HCT116 (cell line): ENCODE measurements at regions not wholly inside any gene's neighbourhood (a gene's known extent, or its start where the extent isn't known, plus 50 kb on each side); places are given as distances from the start of the nearest gene placed in this dataset.

Experiments
- ATAC-seq: fragments of 200-7000 bp; cut with Tn5 transposase; 2 replicates; pipeline ENCODE4 v1.9.1; 2020; ENCODE audit warnings: mild to moderate bottlenecking, moderate library complexity
- BruUV-seq: library from RNA; stranded (reverse); fragments of 400-500 nt; replicated peaks from 2 replicates; lab custom pipeline; 2021; lab: Mats Ljungman, UMichigan
- CTCF ChIA-PET: fragments of 300-600 bp; sonication (Branson Sonifier 250); formaldehyde crosslinking; loops from one replicate; lab custom pipeline; 2021; ENCODE audit warnings: antibody characterized with exemption; lab: Charles Lee
- POLR2A ChIA-PET: fragments of 300-600, 350-600 bp; sonication (Branson Sonifier 250); formaldehyde crosslinking; loops from one replicate; lab custom pipeline; 2021; ENCODE audit warnings: antibody characterized with exemption; lab: Charles Lee
- RAD21 ChIA-PET, 2 experiments: fragments of 300-600 bp; sonication (Branson Sonifier 250); formaldehyde crosslinking; loops; one replicate each; lab custom pipeline; 2023; ENCODE audit warnings: low total read pairs in 2 of 2; ENCODE audit not compliant: uncharacterized antibody in 2 of 2, unreplicated experiment in 2 of 2, low non-redundant PET in 1 of 2; lab: Charles Lee
- DNase-seq: peaks from one replicate; pipeline ENCODE4 v3.0.0-alpha.2; 2010; ENCODE audit warnings: low read depth, low spot score
- H2AFZ ChIP-seq: fragments of 200-600 bp; shearing (Covaris generic), sonication (generic); 2 replicates; pipeline ENCODE4 v1.6.1; 2017; ENCODE audit warnings: low read depth, mixed run types, mixed read lengths, antibody characterized with exemption, low read length; ENCODE audit not compliant: poor library complexity, severe bottlenecking
- H3K27ac ChIP-seq: 2 replicates; pipeline ENCODE4 v1.5.1; 2012; ENCODE audit warnings: low read depth, low read length
- H3K27me3 ChIP-seq: fragments of 200-600 bp; sonication (generic); 2 replicates; pipeline ENCODE4 v1.6.1; 2016; ENCODE audit warnings: mixed run types, low read length, mixed read lengths; ENCODE audit not compliant: insufficient read depth
- H3K36me3 ChIP-seq, 2 experiments: fragments of 200-500 bp in 1 of 2; fragments of 200-600 bp in 1 of 2; sonication (Bioruptor generic) in 1 of 2; sonication (generic) in 1 of 2; 2 replicates each; pipeline versions ENCODE4 v1.5.1 to v1.6.1; 2014 to 2016; ENCODE audit warnings: low read length in 2 of 2, inconsistent platforms in 1 of 2, mixed read lengths in 1 of 2, mixed run types in 1 of 2; ENCODE audit not compliant: insufficient read depth in 2 of 2, control insufficient read depth in 1 of 2
- H3K4me1 ChIP-seq, 2 experiments: fragments of 200-600 bp in 1 of 2; sonication (generic) in 1 of 2; 2 replicates each; pipeline versions ENCODE4 v1.5.1 to v1.6.1; 2012 to 2017; ENCODE audit warnings: low read length in 2 of 2, inconsistent platforms in 1 of 2, mild to moderate bottlenecking in 1 of 2, mixed read lengths in 1 of 2, mixed run types in 1 of 2, moderate library complexity in 1 of 2; ENCODE audit not compliant: insufficient read depth in 2 of 2, control insufficient read depth in 1 of 2
- H3K4me2 ChIP-seq: fragments of 200-600 bp; sonication (generic); 2 replicates; pipeline ENCODE4 v1.6.1; 2017; ENCODE audit warnings: mixed run types, low read length, mixed read lengths
- H3K4me3 ChIP-seq, 2 experiments: fragments of 200-600 bp in 1 of 2; sonication (generic) in 1 of 2; replicated peaks in 1 of 2; 2 replicates each; pipeline ENCODE4 v1.5.1; 2011 to 2016; ENCODE audit warnings: low read length in 2 of 2, control low read depth in 1 of 2, low read depth in 1 of 2, mild to moderate bottlenecking in 1 of 2, mixed read lengths in 1 of 2, mixed run types in 1 of 2
- H3K79me2 ChIP-seq: fragments of 200-600 bp; sonication (generic); 2 replicates; pipeline ENCODE4 v1.6.1; 2017; ENCODE audit warnings: mild to moderate bottlenecking, mixed run types, low read length, moderate library complexity, mixed read lengths; ENCODE audit not compliant: insufficient read depth
- H3K9ac ChIP-seq: fragments of 200-600 bp; sonication (generic); 2 replicates; pipeline ENCODE4 v1.6.1; 2016; ENCODE audit warnings: low read length, mixed read lengths
- H3K9me2 ChIP-seq: fragments of 200-600 bp; sonication (generic), shearing (Covaris generic); 2 replicates; pipeline ENCODE4 v1.6.1; 2017; ENCODE audit warnings: mixed run types, mild to moderate bottlenecking, moderate library complexity; ENCODE audit not compliant: insufficient read depth
- H3K9me3 ChIP-seq, 2 experiments: fragments of 200-500 bp in 1 of 2; fragments of 200-600 bp in 1 of 2; sonication (Bioruptor generic) in 1 of 2; sonication (generic) in 1 of 2; 2 replicates each; pipeline ENCODE4 v1.6.1; 2014 to 2017; ENCODE audit warnings: low read length in 2 of 2, mixed read lengths in 2 of 2, inconsistent platforms in 1 of 2, low read depth in 1 of 2, mild to moderate bottlenecking in 1 of 2, mixed run types in 1 of 2, moderate library complexity in 1 of 2; ENCODE audit not compliant: control insufficient read depth in 1 of 2, insufficient read depth in 1 of 2
- H4K20me1 ChIP-seq: fragments of 200-600 bp; sonication (generic), shearing (Covaris generic); 2 replicates; pipeline ENCODE4 v1.6.1; 2017; ENCODE audit warnings: mixed run types, mild to moderate bottlenecking, moderate library complexity; ENCODE audit not compliant: insufficient read depth
- CBX3 ChIP-seq: IDR thresholded peaks from 2 replicates; pipeline ENCODE4 v1.6.1; 2012; ENCODE audit warnings: low read depth
- CEBPB ChIP-seq: IDR thresholded peaks from 2 replicates; pipeline ENCODE4 v1.6.1; 2012; ENCODE audit warnings: low read depth
- EGR1 ChIP-seq: IDR thresholded peaks from 2 replicates; pipeline ENCODE4 v1.6.1; 2012; ENCODE audit warnings: low read depth
- ELF1 ChIP-seq: IDR thresholded peaks from 2 replicates; pipeline ENCODE4 v1.6.1; 2012; ENCODE audit warnings: low read depth, borderline replicate concordance
- EZH2 ChIP-seq: fragments of 200-600 bp; sonication (generic); IDR thresholded peaks from 2 replicates; pipeline ENCODE4 v1.6.1; 2017; ENCODE audit warnings: antibody characterized with exemption, mixed run types
- EZH2phosphoT487 ChIP-seq: fragments of 200-600 bp; IDR thresholded peaks from 2 replicates; pipeline ENCODE4 v1.6.1; 2018; ENCODE audit warnings: antibody characterized with exemption, borderline replicate concordance
- FOSL1 ChIP-seq: IDR thresholded peaks from 2 replicates; pipeline ENCODE4 v1.6.1; 2012; ENCODE audit warnings: low read depth
- JUND ChIP-seq: IDR thresholded peaks from 2 replicates; pipeline ENCODE4 v1.6.1; 2012
- POLR2A ChIP-seq: IDR thresholded peaks from 2 replicates; pipeline ENCODE4 v1.7.0; 2011; ENCODE audit warnings: borderline replicate concordance; ENCODE audit not compliant: insufficient read depth, insufficient read length; ENCODE audit errors: extremely low read depth
- RAD21 ChIP-seq: IDR thresholded peaks from 2 replicates; pipeline ENCODE4 v1.6.1; 2012; ENCODE audit warnings: low read depth, mild to moderate bottlenecking
- SIN3A ChIP-seq: IDR thresholded peaks from 2 replicates; pipeline ENCODE4 v1.6.1; 2012; ENCODE audit warnings: low read depth
- SP1 ChIP-seq: IDR thresholded peaks from 2 replicates; pipeline ENCODE4 v1.6.1; 2012; ENCODE audit warnings: low read depth
- SRF ChIP-seq: IDR thresholded peaks from 2 replicates; pipeline ENCODE4 v1.6.1; 2012; ENCODE audit warnings: low read depth
- TCF7L2 ChIP-seq: IDR thresholded peaks from 2 replicates; pipeline ENCODE4 v1.7.0; 2011; ENCODE audit warnings: borderline replicate concordance, inconsistent platforms; ENCODE audit not compliant: insufficient read depth, insufficient read length; ENCODE audit errors: extremely low read depth
- YY1 ChIP-seq: IDR thresholded peaks from 2 replicates; pipeline ENCODE4 v1.6.1; 2011; ENCODE audit warnings: low read length, low read depth, moderate library complexity, mild to moderate bottlenecking; ENCODE audit not compliant: insufficient replicate concordance; ENCODE audit errors: extremely low read depth
- ZFX ChIP-seq: fragments of 450-650 bp; IDR thresholded peaks from 2 replicates; pipeline ENCODE4 v1.6.1; 2017
- intact Hi-C: fragments of 100-400 bp; cut with micrococcal nuclease; formaldehyde crosslinking; loops from 2 replicates; pipeline ENCODE4 v1.10.0; 2022
- TF ChIP-seq, protein P1 (sequence below): IDR thresholded peaks from 2 replicates; pipeline ENCODE4 v1.6.1; 2012; ENCODE audit warnings: low read depth
- TF ChIP-seq, protein P2 (sequence below), 3 experiments: fragments of 200-600 bp in 1 of 3; sonication (generic) in 1 of 3; IDR thresholded peaks in 2 of 3; conservative IDR thresholded peaks in 1 of 3; 2 replicates each; pipeline ENCODE4 v1.5.1; 2012 to 2017; ENCODE audit warnings: low read depth in 2 of 3, low read length in 2 of 3, antibody characterized with exemption in 1 of 3, borderline replicate concordance in 1 of 3, control low read depth in 1 of 3, mild to moderate bottlenecking in 1 of 3, mixed read lengths in 1 of 3, mixed run types in 1 of 3, moderate library complexity in 1 of 3; ENCODE audit not compliant: insufficient read depth in 1 of 3
- TF ChIP-seq, protein P3 (sequence below): IDR thresholded peaks from 2 replicates; pipeline ENCODE4 v1.6.1; 2012
- TF ChIP-seq, protein P4 (sequence below): IDR thresholded peaks from 2 replicates; pipeline ENCODE4 v1.6.1; 2012

DNA sequence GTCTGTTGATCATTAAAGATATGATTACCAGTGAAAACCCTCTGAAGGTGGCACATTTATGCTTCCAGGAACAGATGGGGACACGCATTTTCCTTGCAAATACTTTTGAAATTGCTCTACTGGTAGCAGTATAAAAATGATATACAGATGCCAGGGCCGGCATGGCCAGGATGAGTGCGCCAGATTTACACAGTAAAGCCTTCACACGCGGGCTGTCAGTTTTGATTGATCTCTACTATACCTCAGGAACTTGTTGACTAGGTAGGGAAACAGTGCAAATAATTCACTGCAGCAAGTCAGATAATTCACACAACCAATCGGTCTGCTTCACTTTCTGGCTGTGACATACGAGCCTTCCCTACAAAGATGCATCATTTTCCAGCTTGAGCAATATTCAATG is 123.2 kb upstream of the BARHL2 start:
- RAD21 ChIA-PET: no interaction called here

More for the DNA sequence above, 123.2 kb upstream of the BARHL2 start:
- POLR2A ChIA-PET: no interaction called here
- H2AFZ ChIP-seq: no peak overlapping the region
- BruUV-seq: no TSS peak
- intact Hi-C loops: no loop called here
- CTCF ChIA-PET: no interaction called here
- ATAC-seq (no peak), DNase-seq (no peak)
- no peak for TF ChIP-seq YY1
- no peak for TF ChIP-seq EZH2phosphoT487
- no peak for TF ChIP-seq EZH2
- TF ChIP-seq FOSL1: no peak
- TF ChIP-seq, protein P1, sequence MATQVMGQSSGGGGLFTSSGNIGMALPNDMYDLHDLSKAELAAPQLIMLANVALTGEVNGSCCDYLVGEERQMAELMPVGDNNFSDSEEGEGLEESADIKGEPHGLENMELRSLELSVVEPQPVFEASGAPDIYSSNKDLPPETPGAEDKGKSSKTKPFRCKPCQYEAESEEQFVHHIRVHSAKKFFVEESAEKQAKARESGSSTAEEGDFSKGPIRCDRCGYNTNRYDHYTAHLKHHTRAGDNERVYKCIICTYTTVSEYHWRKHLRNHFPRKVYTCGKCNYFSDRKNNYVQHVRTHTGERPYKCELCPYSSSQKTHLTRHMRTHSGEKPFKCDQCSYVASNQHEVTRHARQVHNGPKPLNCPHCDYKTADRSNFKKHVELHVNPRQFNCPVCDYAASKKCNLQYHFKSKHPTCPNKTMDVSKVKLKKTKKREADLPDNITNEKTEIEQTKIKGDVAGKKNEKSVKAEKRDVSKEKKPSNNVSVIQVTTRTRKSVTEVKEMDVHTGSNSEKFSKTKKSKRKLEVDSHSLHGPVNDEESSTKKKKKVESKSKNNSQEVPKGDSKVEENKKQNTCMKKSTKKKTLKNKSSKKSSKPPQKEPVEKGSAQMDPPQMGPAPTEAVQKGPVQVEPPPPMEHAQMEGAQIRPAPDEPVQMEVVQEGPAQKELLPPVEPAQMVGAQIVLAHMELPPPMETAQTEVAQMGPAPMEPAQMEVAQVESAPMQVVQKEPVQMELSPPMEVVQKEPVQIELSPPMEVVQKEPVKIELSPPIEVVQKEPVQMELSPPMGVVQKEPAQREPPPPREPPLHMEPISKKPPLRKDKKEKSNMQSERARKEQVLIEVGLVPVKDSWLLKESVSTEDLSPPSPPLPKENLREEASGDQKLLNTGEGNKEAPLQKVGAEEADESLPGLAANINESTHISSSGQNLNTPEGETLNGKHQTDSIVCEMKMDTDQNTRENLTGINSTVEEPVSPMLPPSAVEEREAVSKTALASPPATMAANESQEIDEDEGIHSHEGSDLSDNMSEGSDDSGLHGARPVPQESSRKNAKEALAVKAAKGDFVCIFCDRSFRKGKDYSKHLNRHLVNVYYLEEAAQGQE: no peak
- TF ChIP-seq SIN3A: no peak
- TF ChIP-seq CBX3: no peak
- TF ChIP-seq, protein P2, sequence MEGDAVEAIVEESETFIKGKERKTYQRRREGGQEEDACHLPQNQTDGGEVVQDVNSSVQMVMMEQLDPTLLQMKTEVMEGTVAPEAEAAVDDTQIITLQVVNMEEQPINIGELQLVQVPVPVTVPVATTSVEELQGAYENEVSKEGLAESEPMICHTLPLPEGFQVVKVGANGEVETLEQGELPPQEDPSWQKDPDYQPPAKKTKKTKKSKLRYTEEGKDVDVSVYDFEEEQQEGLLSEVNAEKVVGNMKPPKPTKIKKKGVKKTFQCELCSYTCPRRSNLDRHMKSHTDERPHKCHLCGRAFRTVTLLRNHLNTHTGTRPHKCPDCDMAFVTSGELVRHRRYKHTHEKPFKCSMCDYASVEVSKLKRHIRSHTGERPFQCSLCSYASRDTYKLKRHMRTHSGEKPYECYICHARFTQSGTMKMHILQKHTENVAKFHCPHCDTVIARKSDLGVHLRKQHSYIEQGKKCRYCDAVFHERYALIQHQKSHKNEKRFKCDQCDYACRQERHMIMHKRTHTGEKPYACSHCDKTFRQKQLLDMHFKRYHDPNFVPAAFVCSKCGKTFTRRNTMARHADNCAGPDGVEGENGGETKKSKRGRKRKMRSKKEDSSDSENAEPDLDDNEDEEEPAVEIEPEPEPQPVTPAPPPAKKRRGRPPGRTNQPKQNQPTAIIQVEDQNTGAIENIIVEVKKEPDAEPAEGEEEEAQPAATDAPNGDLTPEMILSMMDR (IDR thresholded peaks at IDR 0.05 in 2 of 3, conservative IDR thresholded peaks at IDR 0.05 in 1 of 3; ENCODE audit: borderline replicate concordance in 1 of 3, insufficient read depth in 1 of 3, low read depth in 2 of 3, low read length in 2 of 3): no peak
- no peak for TF ChIP-seq JUND
- no peak for TF ChIP-seq POLR2A
- TF ChIP-seq CEBPB: no peak
- TF ChIP-seq SP1: no peak
- TF ChIP-seq, protein P3, sequence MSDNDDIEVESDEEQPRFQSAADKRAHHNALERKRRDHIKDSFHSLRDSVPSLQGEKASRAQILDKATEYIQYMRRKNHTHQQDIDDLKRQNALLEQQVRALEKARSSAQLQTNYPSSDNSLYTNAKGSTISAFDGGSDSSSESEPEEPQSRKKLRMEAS: no peak
- no peak for TF ChIP-seq ELF1
- TF ChIP-seq ZFX: no peak
- TF ChIP-seq EGR1: no peak
- TF ChIP-seq, protein P4, sequence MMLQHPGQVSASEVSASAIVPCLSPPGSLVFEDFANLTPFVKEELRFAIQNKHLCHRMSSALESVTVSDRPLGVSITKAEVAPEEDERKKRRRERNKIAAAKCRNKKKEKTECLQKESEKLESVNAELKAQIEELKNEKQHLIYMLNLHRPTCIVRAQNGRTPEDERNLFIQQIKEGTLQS: no peak
- no peak for TF ChIP-seq RAD21
- no peak for TF ChIP-seq TCF7L2
- no peak for TF ChIP-seq SRF
- no peak overlapping the region for H3K27ac ChIP-seq
- H3K4me1 ChIP-seq: no peaks in the 10 kb centered on the region
- H3K9ac ChIP-seq: no peak overlapping the region
- H3K79me2 ChIP-seq: no peaks in the 10 kb centered on the region
- no peaks in the 10 kb centered on the region for H3K36me3 ChIP-seq
- no peaks in the 10 kb centered on the region for H3K27me3 ChIP-seq
- no peaks in the 10 kb centered on the region for H3K9me3 ChIP-seq
- H3K4me2 ChIP-seq: no peak overlapping the region
- no peaks in the 10 kb centered on the region for H4K20me1 ChIP-seq
- H3K4me3 ChIP-seq: no peak overlapping the region
- no peaks in the 10 kb centered on the region for H3K9me2 ChIP-seq
